Esophagus muscularis mucosa (tissue), 3 donors: ENCODE measurements at regions not wholly inside any gene's neighbourhood (a gene's known extent, or its start where the extent isn't known, plus 50 kb on each side); places are given as distances from the start of the nearest gene placed in this dataset.

ENCODE experiments used
- CTCF ChIP-seq, 3 experiments: fragments of 200-600 bp in 2 of 3; fragments of 450-650 bp in 1 of 3; sonication (generic) in 2 of 3; IDR thresholded peaks; one replicate each; pipeline ENCODE4 v1.5.1; 2017 to 2019; ENCODE audit warnings: antibody characterized with exemption in 3 of 3, mild to moderate bottlenecking in 2 of 3, moderate library complexity in 1 of 3
- POLR2AphosphoS5 ChIP-seq, 2 donors: sonication (generic); formaldehyde crosslinking; IDR thresholded peaks; one replicate each; pipeline ENCODE4 v1.6.1; 2017; ENCODE audit warnings: antibody characterized with exemption in 2 of 2

- TF ChIP-seq CTCF (IDR thresholded peaks at IDR 0.05) (no peak), POLR2AphosphoS5 (IDR thresholded peaks at IDR 0.05) (no peak)
Measured at GRCh38 chr2:19607400-19607799, 249.0 kb upstream of the OSR1 start.
